HG02973 (cell line): ENCODE measurements at regions not wholly inside any gene's neighbourhood (a gene's known extent, or its start where the extent isn't known, plus 50 kb on each side); places are given as distances from the start of the nearest gene placed in this dataset.

Source experiments
- ATAC-seq: cut with Tn5 transposase; IDR thresholded peaks from one replicate; pipeline ENCODE4 v1.9.1; 2021; ENCODE audit warnings: moderate library complexity; ENCODE audit not compliant: unreplicated experiment

DNA sequence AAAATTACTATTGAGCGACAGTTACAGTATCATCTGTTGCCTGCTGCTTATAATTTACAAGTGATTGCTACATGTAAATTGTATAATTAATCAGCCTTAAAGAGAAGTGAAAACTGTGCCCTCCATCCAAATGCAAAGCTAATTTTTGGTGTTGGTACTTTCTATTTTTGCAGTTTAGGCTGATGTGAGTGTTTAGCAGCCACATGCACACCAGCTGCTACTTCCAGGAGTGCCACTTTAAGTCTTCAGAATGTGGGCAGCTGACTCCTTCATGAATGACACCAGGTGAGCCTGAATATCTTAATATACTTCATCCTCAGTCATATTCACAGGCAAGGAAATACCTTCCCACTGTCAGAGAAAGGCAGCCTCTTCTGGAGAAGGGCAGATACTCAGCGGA, 149.8 kb upstream of the RASGEF1B start:
- no peak for ATAC-seq

DNA sequence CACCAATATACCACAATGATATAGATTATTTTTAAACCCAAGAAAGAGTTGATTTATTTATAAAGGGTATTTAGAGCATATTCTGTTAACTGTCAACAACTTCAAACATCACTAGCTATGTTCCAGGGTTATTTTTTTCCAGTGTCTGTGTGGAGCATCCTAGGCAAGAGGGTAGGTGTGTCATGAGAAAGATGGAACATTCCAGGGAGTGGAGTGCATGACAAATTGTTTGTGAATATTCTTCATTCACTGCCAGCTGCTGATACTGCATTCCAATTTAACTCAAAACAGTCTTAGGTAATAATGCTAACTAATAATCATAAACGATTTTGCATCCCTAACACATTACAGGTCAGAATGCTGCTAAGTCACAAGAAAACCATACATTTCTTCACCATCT, 148.7 kb upstream of the RASGEF1B start:
- ATAC-seq: no peak

DNA sequence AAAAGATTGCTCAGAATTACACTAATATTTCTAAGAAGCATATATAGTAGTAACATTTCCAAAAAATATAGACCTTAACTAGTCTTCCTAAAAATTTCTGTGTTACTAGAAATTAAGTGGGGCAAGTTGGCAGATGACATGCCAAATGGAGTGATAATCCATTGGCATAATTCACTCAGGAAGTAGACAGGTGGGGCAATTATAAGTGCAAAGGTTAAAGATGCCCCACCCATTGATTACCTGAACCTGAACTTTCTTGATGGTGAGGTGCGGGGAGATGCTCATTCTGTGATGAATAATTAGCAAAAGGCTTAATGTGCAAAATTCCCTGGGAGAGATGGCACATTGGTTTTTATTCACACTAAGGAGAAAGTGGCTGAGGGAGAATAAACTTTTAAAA, 145.8 kb upstream of the RASGEF1B start:
- no peak for ATAC-seq

DNA sequence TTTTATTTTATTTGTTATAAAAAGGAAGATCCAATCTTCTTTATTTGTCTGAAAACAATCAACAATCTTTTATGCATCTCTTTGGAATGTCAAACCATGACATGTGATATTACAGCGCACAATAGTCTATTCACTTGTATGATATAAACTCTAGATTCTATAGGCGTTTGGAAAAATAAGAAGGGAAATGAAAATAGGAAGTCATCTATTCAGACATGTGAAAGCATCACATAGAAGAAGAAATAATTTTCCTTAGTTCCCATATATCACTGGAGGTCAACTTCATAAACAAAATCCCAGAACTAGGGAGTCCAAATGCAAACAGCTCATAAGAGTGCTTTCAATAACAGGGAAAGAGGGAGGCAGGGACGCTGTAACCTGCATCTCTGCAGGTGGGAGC, 139.5 kb upstream of the RASGEF1B start:
- ATAC-seq: no peak

DNA sequence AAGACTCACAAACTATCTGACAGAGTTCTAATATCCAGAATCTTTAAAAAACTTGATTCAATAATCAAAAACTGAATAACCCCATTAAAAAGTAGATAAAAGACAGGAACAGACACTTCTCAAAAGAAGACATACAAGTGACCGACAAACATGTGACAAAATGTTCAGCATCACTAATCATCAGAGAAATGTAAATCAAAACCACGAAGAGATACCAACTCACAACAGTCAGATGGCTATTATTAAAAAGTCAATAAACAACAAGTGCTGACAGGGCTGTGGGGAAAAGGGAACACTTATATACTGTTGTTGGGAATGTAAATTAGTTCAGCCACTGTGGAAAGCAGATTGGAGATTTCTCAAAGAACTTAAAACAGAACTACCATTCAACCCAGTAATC, 138.1 kb upstream of the RASGEF1B start:
- no peak for ATAC-seq

DNA sequence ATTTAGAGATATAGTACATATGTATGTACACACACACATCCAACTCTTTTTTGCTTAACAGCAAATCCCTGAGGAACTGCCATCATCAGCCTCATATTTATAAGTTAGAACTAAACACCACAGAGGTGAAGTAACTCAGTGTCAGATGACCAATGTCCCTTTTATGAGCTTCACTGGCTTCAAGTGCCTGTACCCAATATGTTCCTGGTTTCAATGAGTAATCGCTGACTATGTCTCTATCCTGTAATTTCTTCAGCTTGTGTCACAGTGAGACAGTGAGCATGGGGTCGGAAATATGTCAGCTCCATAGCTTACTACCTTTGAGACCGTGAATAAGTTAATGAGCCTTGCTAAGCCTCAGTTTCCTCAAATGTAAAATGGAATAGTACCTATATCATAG, 136.2 kb upstream of the RASGEF1B start:
- ATAC-seq: no peak

DNA sequence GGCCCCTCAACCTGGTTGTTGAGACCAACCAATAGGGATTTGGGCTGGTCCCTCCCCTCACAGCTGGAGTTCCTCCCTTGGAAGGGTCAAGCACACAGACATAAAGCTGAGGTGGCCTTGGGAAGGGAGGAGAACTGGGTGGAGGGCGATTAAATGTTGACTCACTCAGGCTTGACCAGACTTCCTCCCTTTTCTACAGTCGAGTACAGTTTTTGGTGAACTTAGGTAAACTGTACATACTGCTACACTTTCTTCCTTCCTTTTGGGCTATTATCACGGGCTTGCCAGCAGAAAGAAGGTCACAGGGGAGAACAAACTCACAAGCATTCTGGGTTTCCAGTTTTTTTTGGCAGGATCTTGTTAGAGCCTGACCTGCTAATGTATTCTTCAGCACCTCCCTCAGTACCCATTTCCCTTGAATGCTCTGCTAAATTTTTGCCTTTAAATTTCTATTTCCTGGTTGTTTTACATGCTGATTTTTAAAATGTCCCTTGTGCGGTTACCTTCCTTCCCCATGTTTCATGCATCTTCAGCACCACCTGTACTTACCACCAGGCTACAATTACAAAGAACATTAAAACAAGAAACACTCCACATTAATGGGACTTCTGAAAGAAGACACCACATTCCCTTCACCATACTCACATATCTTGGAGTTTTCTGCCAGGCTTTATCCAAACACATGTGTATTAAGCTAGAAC, 135.2 kb upstream of the RASGEF1B start:
- no peak for ATAC-seq

DNA sequence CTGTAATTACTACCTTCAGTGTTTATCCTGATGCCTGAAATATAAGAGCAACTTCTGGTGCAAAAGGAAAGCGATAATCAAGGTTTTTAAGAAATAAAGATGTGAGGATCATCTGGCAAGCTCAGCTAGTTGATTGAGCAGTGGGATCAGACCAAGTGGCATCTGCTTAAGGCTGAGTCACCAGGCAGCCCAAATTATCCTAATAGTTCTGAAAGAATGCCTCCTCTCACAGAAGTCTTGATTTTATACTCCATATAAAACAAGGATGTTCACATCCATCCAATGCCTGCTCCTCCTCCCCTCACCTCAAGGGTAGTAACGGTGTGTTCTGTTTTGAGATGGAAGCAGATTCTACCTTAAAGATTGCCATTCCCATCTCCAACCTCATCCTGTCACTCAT, 134.5 kb upstream of the RASGEF1B start:
- ATAC-seq: no peak

DNA sequence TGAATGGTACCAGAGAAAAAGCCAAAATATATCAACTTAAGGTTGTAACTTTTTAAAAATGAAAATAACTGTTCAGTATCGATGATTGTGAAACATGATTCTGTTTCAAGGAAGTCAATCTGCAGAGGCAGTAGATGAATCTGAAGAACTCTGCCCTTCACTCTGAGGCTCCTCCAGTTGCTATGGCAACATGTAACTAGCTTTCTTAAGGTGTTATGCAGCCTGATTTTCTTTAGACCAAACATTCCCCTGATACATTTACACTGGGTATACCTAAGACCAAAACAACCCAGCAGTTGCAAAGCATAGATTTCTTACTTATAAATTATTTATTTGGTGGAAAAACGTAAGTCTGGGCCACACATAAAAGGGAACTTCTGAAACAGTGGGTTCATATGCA, 133.6 kb upstream of the RASGEF1B start:
- ATAC-seq: no peak

DNA sequence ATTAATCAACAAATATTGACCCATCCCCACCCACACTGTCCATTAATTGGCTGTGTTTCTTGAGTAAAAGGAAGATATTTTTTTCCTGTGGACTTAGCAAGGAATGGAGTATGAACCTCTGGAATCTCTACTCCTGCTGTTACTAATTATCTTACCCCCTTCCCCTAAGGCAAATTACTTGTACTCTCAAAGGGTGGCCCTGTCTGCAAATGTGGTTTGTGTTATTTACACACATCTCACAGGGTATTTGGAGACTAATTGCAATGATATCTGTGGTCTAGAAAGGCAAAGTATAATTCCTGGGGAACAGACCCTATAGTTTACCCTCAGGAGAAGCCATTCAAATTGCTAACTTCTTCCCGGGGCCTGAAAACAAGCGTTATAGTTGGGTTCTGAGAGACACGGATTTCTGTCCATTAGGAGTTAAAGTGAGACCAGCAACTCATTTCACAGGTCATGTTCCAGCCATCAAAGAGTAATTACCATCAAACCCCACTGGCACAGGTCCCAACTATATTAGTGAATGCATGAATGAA, 133.0 kb upstream of the RASGEF1B start:
- ATAC-seq: no peak

DNA sequence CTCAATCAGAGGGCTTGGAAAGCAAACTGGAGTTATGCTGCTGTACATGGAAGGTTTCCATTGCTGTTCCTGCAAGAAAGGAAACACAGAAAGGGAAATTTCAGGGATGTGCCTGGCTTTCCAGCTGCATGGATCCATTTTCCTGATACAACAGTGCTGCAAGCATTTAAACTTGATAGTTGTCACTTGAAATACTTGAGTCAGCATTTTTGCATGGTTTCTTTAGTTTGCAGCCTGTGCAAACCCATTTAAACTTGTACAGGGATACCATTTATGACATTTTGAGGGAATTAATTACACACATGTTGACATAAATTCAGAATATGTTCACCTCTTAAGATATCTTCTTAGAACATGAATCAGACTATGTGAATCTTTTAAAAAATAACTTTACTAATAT, 131.1 kb upstream of the RASGEF1B start:
- ATAC-seq: no peak

DNA sequence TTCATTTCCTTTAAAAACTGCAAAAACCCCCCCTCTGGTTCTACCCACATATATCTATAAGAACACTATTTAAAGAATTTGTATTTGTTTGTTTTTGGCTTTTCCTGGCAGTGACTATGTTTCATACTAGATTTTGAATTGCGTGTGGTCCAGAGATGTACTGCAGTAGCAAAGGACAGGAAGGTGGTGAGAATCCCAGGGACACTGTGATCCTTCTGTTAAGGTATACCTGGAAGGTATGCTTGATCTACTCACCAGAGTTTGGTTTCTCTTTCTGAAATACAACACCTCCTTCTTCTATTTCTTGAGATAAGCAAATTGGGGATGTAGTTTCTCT, 129.6 kb upstream of the RASGEF1B start:
- no peak for ATAC-seq

DNA sequence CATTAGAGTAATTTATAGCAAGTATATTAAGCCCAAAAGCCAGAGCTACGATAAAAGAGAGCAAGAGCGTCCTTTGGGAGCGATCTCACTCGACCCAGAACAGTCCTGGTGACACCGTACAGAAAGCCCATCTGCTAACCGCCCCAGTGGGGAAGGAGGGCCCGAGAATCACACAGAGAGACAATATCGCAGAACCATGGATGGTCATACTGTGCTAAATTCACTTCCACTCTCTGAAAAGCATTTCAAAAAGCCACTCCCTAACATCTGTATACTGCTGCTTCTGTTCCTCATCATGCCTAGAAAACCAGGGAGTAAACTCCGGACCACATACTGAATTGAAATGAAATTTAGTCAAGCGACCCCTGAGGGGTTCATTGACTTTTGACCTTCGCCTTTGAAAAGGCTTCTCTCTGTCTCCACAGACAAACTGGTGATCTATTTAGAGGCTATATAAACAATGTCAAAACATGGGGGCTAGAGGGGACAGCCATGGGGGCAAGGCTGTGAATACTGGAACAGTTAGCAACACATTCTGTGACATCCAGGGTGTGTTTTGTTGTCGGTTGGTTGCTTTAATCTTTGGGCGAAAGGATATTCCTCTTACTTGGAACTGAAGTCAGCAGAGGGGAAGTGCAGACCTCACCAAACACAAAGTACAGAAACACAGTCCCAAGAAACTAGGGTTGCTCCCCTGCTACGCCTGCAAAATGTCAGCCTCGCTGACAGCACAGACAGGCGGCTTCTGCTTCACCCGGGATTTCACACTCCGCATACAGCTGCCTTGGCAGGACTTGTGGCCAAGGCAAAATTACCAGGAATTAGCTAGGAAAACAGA, 129.0 kb upstream of the RASGEF1B start:
- no peak for ATAC-seq

DNA sequence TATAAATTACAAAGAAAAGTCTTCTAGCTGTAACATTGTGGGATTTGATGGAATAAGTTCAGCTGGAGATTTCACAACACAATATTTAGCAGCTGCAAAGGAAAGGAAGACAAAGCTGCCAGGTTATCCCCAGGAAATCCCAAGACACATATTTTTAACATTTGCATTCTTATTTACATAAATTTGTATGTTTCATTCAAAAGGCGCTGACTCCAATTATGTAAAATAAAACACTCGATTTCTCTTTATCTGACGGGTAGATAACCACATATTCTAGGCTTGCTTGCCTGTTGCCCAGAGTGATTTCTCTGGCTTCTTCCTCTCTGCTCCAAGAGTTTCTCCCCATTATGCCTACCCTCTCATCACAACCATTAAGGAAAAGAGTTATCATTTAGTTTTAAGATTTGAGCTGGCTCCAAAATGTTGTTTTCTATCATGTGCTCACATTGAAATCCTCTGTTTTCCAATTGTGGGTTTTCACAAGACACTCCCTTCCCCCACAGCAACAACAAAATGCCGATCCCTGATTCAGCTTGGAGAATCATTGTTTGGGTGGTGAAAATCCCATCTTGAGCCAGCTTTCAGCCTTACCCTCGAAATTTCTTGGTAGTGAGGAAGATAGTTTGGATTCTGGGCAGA, 128.2 kb upstream of the RASGEF1B start:
- no peak for ATAC-seq

DNA sequence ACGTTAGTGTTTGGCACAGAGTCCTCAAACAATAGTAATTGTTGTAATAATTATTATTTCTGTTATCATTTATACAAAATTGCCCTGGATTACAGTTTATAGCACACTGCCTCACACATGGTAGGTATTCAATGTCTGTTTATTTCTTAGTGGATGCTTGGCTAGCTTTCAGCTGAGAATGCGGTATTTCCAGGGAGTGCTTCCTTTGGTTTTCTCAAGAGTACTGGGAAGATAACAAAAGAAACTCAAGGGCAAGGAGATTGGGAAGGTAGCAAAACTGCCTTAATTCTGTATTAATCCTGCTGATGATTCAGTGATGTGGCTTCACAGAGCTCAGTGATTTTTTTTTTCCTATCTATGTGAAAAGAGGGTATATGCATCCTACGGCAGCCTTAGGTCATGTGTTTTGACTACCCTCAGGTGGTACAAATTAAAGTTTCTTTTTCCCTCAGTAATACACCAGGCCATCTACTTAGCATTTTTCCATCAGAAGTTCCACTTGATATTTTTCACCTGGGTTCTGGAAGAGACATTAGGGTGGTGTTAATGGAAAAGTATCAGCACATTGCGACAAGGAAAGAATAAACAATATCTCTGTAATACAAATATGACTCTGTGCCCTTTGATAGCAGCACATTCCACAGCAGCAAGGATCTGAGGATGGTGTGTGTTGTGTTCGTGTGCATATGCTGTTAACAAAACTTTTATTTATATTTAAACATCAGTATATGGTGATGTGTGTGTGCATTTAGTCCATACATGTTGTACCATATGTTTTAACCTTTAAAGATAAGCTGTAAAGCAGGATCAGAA, 124.3 kb upstream of the RASGEF1B start:
- ATAC-seq: no peak

DNA sequence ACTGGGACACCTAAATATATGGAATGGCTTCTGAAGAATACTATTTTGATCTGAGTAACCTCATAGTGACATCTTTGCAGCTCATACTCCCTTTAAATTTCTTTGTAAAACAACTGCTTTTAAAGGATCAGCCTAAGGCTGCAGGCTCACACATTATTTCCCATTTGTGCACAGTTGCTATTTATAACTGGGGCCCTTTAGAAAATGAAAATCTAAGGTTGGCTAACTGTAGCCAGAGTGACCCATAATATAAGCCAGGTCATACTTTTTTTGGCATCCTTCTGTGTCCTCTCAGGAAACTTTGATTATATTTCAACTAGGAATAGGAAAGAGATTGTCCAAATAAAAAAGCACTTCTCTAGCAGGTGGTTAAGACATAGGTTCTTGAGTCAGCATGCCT, 123.6 kb upstream of the RASGEF1B start:
- ATAC-seq: no peak

DNA sequence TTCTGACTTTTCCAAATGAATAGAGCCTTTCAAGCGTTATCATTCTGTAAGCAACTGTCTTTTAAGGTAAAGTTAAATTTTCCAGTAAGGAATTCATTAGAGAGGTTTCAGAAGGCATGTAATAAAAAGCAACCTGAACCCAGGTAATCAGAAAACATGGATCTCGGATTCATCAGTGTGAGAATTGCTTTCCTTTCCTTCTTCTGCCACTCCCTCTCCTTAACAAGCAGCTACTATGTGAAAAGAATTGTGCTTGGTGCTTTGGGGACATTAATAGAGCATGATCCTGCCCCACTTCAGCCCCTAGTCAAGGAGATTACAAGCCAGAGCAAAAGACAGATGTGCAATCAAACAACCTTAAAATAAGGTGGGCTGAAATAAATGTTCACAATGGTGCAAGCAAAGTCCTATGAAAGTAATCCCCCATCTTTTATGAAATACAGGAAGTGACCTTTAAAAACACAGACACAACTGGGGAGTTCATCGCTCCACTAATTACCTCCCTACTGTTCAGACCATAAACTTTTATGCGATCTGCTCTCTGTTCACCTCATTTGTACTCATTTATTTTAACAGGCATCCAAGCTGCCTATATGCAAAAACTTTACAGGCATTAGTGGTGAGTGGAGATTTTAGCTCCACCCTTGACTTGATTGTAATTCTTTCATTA, 122.9 kb upstream of the RASGEF1B start:
- no peak for ATAC-seq

DNA sequence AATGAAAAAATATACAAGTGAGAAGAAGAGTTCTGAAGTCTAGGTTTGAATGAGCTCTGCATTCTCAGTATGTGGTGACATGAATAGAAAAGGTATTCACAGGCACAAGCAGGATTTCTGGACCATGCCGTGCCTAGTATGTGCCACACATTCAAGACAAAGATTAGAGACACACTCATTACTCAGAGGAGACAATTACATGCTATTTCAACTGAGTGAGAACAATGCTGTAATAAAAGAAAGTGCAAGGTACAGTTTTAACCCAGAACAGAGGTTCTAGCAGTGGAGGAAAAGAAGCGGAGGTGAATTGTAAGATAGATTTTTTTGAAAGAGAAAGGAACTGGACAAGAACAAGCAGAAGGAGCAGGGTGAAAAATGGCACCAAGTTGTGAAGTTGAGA, 121.0 kb upstream of the RASGEF1B start:
- ATAC-seq: no peak

DNA sequence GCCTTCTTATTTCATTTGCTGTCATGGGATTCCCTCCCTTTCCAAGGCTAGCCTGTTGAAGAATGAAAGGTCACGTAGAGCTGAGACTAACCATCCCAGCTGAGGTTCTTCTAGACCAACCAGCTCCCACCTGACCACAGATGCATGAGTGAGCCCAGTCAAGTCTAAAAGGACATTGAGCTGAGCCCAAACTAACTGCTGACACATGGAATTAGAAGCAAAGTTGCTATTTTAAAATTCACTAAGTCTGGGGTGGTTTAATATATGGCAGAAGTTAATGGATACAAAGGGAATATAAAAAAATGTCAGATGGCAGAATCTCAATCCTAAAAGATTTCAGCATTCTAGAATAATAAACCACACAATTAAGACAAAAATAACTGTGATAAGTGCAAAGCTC, 118.9 kb upstream of the RASGEF1B start:
- no peak for ATAC-seq

DNA sequence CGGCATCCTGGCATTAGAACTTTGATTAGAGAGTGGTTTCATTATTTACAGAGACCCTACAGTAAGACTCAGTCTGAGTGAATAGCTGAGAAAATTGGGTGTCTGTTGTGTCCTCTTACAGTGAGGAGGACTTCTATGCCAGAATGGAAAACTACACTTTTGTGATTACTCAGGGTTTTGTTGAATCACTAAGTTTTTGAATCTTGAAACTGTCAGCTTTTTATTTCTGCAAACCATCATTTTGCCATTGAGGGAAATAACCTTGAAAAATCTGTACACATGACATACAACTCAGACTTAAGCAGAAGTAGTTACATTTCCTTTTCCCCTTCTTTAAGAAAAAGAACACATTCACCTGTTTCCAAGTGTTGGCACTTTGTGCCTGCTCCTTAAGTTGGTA, 117.6 kb upstream of the RASGEF1B start:
- ATAC-seq: no peak

DNA sequence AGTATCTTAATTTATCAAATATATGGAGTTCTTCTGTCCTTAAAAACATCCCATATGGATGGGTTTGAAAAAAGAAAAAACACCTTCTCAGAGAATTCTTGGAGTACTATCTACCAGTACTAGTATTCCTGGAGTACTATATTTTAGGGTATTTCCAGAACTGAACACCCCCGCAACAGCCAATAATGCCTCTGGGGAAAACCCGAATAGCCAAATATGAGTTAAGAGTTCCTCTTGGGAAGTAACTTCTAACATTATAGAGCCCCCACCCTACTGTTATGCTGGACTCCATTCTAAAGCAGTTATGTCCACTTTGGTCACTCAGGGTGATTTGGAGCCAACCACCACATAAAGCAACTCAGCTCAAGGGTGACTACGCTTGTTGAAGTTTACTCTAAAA, 115.0 kb upstream of the RASGEF1B start:
- no peak for ATAC-seq
